Stimulated activated CD8-positive, alpha-beta memory T cell treated with anti-CD3 and anti-CD28 coated beads, Interleukin-2, amount 100 ng/mL, for 1 hour (primary cell): ENCODE measurements at regions not wholly inside any gene's neighbourhood (a gene's known extent, or its start where the extent isn't known, plus 50 kb on each side); places are given as distances from the start of the nearest gene placed in this dataset.
"Not testable (repeated sequence)": the region's sequence is repeated elsewhere in the genome, so short reads cannot be mapped to it uniquely, and the experiment has no call there.

Experiments
- DNase-seq, 2 donors: peaks; one replicate each; pipeline ENCODE4 v3.0.0-alpha.2; 2020; ENCODE audit warnings: low read depth in 2 of 2

DNA sequence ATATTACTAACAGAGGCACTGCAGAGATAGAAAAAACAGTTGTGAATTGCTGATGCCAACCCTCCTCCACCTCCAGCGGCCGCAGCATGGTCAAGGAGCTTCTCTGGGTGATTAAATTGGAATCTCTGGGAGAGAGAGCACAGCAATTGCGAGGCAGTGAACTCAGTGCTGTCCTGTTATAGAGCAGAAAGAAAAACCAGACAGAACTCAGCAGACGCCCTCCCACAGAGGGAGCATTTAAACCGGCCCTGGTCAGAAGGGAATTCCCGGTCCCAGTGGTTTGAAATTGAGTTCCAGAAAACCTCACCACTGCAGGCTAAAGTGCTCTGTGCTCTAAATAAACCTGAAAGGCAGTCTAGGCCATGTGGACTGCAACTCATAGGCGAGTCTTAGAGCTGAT, 175.4 kb downstream of the SQOR start:
- no peak for DNase-seq

DNA sequence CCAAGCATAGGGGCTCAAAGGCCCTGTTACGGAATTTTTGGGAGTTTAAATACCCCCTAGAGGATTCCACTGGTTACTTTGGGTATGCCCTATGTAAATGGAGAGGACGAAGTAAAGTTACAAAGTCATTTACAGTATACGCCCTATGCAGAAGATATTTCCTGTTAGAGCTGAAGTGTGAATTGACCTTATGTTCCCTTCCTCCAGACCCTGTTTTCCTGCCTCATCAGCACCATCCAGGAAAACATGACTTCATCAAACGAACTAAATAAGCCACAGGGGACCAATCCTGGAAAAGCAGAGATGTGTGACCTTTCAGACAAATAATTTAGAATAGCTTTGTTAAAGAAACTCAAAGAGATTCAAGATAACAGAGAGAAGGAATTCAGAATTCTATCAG, 177.4 kb downstream of the SQOR start:
- no peak for DNase-seq

DNA sequence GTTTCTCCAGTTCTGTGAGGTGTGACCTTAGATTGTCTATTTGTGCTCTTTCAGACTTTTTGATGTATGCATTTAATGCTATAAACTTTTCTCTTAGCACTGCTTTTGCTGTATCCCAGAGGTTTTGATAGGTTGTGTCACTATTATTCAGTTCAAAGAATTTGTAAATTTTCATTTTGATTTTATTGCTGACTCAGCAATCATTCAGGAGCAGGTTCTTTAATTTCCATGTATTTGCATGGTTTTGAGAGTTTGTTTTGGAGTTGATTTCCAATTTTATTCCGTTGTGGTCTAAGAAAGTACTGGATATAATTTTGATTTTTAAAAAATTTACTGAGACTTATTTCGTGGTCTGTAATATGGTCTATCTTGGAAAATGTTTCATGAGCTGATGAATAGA, 182.7 kb downstream of the SQOR start:
- DNase-seq: not testable (repeated sequence)

DNA sequence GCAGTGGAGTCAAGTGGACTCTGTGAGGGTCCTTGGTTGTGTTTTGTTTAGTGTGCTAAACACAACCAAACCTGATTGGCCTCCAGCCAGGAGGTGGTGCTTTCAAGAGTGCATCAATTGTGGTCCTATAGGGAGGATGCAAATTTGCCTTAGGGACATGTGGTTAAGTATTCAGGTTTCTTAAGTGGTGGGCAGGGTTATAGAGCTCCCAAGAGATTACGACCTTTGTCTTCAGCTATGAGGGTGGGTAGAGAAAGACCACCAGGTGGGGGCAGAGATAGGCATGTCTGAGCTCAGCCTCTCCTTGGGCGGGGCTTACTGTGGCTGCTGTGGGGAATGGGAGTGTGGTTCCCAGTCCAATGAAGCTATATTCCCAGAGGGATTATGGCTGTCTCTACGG, 186.6 kb downstream of the SQOR start:
- no peak for DNase-seq

DNA sequence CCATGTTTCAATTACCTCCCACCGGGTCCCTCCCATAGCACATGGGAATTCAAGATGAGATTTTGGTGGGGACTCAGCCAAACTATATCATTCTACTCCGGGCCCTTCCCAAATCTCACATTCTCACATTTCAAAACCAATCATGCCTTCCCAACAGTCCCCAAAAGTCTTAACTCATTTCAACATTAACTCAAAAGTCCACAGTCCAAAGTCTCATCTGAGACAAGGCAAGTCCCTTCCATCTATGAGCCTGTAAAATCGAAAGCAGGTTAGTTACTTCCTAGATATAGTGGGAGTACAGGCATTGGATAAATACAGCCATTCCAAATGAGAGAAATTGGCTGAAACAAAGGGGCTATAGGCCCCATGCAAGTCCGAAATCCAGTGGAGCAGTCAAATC, 188.1 kb downstream of the SQOR start:
- DNase-seq: not testable (repeated sequence)

DNA sequence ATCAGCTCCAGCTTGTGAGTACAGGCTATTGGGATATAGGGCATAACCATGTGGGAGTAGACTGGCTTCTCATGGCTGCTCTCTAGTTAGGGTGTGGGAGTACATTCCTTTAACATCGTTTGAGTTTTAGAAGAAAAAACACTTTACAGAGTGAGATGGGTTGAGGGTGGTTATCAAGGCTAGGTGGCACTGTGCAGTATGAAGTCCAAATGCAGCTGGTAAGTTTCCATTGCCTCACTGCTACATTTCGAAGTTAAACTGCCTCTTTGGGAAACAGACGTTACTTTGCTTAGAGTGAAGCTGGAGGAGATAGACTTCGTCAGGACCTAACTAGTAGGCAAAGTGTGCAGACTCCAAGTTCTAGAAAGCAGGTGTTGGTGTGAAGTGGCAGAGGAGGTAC, 192.4 kb downstream of the SQOR start:
- DNase-seq: no peak

DNA sequence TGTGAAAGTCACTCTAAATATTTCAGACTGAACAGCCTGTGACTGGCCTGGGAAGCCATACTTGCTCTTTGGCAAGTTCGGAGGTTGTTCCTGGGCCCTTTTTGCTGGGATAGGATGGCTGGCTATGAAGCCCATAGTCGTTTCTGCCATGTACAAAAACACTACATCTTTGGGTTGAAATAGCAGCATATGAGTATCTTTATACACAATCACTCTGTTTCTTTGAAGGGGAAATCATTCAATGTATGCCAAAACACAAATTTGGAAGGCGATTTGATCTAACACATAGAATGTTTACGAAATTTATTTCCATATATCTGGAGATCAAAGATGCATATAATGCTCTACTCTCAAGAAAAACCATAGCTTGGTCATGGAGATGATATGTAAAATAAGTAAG, 192.9 kb downstream of the SQOR start:
- DNase-seq: no peak

DNA sequence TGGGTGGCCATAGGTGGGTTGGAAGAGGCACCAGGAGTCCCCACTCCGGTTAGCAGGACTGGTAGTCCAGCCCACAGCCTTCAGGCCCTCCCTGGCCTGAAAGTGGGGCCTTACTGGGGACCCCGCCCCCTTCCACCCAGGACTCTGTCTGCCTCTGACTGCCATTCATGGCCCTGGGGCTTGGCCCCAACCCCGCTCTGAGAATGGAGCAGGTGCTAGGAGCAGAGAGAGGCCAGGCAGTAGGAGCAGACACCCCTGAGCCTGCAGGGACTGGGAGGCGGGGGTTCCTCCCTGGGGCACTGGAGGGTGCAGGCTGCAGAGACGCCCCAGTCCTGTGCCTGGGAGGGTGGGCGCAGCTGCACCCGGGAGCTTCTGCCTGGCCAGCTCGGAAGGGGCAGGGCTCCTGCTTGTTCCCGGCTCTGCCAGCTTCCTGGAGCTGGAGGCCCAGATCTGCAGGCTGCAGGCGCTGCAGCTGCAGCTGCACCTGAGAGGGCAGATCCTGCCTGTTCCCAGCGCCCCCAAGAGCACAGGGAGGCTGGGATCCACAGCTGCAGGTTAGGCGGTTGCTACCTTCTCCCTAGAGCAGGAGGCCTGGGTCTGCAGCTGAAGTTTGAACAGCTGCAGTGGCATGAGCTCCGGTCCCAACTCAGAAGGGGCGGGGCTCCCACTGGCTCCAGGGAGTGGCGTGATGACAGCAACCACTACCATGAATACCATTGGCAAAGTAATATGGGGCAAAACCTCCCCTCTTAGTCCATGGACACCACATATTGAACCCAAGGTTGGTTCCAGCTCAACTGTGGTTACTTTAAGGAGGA, 194.7 kb downstream of the SQOR start:
- DNase-seq: no peak

DNA sequence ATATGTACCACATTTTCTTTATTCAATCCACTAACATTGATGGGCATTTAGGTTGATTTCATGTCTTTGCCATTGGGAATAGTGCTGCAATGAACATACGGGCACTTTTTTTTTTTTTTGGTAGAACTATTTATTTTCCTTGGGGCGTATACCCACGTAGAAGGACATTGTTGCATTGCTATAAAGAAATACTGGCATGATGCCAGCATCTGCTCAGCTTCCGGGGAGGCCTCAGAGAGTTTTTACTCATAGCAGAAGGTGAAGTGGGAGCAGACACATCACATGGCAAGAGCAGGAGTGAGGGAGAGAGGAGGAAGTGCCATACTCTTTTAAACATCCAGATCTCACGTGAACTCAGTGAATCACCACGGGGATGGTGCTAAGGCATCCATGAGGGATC, 197.0 kb downstream of the SQOR start:
- DNase-seq: no peak

DNA sequence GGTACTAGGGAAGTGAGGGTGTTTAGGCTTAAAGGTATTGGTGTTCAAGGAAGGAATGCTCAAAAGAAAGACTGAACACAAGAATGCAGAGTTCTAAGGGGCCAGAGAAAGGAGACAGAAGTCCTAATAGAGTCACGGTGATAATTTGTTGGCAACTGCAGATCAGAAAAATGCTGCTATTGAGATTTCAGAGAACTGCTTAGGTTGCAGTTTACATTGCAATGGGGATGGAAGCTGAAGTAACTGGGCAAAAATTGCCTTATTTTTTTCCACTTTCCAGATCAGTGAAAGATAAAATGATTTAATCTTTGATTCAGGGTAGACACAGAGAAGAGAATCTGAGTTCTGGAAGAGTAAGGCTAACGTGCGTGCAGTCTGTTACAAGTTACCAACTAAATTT, 199.8 kb downstream of the SQOR start:
- DNase-seq: no peak

DNA sequence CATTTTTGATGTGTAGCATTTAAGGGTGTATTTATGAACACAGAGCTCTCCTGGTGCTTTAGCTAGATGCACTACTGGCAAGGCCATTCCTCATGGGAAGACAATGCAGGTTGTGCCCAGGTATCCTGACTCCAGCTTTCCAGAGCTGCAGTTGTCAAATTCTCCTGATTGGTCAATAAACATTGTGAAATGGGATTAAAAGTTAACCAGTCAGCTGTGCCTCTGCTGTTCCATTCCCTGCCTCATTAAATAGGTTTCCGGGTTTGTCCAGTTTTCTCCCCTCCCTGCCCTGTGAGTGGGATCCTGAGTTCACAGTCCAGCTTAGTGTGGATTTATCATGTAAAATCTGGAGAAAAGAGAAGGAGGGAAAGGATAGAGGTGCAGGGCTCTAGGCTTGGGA, 207.3 kb downstream of the SQOR start:
- DNase-seq: no peak

DNA sequence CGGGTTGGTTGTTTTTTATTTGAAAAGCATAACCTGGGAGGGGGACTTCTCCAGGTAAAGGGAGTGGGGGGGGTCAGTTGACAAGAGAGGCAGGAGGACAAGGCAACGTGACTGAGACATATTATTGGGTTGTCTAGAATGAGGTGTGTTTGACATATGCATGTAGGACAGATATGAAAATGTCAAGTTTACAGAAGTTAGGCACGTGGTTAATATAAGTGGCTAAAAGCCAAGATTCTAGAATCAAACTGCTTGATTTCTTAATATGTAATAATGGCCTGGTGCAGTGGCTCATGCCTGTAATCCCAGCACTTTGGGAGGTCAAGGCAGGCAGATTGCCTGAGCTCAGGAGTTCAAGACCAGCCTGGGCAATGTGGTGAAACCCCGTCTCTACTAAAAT, 212.8 kb downstream of the SQOR start:
- DNase-seq: no peak

DNA sequence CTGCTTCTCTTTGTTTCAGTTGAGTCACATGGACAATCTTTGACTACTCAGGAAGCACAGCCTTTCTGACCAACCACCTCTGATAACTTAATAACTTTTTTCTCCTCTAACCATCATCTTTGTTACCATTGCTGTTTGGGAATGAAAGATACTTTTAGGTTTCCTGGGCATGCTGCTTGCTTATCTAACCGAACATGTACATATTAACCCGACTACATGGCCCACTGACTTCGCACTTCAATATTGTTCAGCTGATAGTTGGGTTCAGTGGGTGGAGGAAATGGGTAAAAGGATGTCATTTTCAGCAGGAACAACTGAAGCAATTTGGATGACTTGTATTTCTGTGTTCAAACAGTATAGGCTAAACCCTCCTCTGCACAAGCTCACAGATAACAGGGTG, 214.3 kb downstream of the SQOR start:
- DNase-seq: no peak

DNA sequence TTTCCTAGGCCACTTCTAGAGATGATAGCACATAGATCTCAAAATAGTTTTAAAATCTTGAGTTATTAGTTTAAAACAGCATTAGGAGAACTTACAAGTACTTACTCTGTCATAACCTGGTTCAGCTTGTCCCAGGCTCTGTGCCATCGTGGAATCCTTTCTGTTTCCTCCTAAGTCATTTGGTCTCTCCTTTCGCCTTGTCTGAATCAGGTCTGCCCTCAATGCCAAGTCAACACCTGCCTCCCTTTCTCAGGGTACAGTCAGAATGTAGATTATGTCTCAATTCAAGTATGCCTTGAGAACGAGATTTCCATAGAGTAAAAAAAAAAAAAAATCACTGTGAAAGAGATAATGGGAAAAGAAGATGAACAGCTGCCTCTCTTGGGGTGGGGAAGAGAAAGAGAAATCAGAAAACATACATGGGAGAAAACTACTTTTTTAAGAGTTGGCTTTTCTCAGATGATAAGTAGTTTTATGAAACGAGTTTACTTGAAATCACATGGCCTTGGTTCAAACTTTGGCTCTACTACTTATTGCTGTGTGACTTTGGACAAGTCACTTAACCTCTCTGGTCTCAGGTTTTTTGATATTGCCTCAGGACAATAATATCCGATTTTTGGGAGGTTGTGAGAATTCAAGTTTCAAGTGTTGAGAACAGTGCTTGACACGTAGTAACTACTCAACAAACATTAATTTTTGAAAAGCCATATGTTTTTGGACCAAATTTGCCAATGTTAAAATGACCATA, 219.8 kb downstream of the SQOR start:
- DNase-seq: no peak

DNA sequence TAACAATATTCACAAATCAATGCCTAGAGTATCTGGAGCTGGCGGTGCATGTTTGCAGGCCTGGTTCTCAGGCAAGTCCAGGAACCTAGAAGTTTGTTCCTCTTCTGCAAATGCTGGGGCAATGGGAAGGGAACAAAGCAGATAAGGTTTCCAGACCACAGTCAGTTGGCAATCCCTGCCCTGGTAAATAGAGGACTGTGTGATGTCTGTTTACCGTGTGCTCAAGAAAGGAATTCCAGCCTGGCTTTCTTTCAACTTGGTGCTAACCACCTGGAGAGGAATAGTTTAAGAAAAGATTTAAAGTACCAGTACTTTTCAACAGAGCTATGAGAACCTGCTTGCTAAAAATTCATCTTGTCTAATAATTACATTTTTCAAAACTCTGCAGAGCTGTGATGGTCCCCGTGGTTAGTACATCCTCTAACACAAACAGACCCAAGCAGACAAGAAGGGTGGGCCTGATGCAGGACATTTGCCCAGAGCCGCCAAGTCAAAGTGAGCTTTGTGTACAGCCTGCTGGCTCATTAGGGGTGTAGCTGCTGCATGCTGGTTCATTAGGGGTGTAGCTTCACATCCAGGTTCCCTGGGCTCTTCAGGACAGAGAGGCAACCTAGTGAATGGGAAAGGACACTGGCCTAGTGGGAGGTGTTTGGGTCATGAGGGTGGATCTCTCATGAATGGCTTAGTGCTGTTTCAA, 220.5 kb downstream of the SQOR start:
- DNase-seq: no peak

DNA sequence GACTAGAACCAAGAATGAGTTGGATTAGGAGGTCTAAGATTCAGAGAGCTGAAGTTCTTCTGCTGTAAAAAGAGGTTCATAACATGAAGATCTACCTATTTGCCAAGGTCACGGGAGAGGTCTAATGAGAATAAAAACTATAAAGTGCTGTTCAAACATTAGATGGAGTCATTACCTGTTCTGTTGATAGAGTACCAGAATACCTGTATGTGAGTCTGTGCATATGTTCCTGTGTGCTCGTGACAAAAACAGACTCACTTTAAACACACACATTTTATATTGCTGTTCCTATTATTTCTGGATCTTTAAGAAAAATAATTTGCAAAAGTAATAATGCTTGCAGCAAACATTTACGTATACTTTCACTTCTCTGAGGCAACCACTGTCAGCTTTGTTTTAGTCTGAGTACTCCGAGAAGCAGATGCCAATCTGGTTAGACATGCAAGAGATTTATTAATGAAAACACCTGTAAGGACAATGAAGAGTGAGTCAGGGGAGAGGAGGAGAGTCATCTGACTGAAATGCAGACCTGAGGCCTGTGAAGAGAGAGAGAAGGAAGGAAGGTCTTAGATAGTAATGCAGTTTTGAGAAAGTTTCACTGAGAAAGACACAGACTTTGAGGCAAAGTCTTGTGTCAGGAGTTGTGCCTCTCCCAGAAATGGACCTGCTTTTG, 221.2 kb downstream of the SQOR start:
- DNase-seq: no peak

DNA sequence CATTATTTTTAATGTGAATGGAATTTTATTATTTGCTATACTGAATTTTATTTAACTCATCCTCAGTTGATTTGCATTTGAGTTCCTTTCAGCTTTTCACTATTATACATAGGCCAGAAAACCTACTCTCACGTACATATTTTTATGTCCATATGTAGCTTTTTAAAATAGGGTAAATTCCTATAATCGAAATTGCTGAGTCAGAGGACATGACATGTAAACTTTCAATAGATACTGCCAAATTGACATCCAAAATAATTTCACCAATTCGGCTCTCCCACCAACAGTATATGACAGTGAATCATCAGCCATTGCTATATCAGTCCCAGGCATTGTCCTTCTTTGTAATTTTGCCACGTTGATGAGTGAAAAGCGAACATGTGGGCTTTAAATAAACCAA, 222.5 kb downstream of the SQOR start:
- no peak for DNase-seq

DNA sequence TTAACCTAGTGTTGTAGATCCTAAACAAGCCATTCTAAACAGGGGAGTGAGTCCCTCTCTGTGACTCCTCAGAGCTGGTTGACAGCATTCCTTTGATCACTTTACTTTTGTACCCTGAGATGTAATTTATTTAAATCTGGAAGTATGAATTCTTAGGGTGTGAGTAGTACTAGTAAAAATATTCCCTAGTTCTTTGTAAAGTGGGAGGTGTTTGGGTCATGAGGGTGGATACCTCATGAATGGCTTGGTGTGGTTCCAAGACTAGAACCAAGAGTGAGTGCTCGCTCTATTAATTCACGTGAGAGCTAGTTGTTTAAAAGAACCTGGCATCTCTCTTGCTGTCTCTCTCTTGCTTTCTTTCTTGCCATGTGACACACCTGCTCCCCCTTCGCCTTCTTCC, 223.7 kb downstream of the SQOR start:
- DNase-seq: no peak

DNA sequence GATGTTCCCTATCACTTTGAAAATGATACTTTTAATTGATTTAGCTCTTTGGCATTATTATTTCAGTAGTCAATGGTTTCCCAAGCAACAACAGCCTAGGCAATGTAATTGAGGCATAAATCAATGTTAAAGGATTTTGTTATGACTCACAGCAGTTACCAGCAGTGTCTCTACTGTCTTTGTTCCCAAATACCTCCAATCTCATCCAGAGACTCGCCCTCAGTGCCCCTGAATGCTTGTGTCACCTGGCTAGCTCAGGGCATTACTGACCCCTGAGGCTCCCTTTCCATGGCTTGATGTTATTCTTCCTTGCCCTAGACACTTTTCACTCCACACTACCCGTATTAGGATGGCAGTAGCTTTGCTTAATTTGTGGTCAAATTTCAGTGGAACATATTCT, 227.2 kb downstream of the SQOR start:
- no peak for DNase-seq

DNA sequence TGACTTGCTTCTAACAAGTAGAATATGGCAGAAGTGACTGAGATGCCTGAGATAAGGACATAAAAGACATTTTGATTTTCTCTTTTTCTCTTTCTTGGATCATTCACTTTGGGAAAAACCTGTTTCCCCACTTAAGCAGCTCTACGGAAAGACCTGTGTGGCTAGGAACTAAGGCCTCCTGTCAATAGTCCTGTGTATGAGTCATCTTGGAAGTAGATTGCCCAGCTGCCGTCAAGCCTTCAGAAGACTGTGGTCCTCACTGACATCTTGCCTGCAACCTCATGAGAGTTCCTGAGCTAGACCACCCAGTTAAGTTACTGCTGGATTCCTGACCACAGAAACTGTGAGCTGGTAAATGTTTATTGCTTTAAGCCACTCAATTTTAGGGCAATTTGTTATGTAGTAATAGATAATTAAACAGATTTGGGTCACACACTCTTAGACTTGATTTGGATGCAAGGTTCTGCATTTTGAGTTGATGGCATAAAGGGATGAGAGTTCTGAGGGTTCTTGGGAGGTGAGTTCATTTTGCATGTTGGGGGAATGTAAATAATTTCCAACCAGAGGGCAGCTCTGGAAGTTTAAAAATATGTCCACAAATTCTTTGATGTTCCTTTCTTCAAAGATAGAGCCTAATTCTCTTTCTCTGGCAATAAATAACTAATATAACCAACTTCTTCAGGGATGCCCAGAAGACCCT, 229.2 kb downstream of the SQOR start:
- no peak for DNase-seq

DNA sequence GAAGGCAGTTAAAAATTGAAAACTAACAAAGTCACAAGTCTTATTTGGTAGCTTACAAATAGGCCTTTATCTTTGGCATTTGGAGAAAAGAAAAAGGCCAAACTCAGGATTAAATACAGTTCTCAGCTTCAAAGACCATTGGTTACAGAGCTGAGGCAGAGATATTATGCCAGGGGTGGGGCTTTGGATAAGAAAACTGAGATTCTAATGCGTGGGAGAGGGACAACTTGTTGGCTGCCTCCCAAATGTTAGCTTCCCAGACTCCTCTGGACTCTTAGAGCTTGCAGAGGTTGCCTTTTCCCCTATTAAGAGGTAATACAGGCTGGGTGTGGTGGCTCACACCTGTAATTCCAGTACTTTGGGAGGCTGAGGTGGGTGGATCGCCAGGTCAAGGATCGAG, 231.8 kb downstream of the SQOR start:
- no peak for DNase-seq

DNA sequence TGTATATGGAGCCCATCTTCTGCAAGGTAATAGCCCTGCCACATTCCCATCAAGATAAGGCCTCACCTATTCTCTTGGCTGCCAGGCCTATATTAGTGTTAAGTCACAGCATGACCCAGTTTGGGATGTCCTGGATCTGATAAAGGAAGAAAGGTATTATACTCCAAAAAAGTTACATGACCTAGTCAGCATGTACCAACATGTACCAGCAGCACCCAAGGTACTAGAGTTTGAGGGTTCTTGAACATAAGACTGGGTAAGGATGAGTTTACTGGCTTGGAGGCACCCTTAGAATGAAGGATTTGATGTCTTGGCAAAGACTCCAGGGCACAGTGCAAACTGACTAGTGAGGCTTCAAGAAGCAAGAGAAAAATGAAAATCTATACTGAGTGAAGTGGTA, 232.5 kb downstream of the SQOR start:
- DNase-seq: no peak
